Immature natural killer cell (primary cell): ENCODE measurements at regions not wholly inside any gene's neighbourhood (a gene's known extent, or its start where the extent isn't known, plus 50 kb on each side); places are given as distances from the start of the nearest gene placed in this dataset.
"Not testable (repeated sequence)": the region's sequence is repeated elsewhere in the genome, so short reads cannot be mapped to it uniquely, and the experiment has no call there.

Source experiments
- DNase-seq, 3 donors: peaks; one replicate each; pipeline ENCODE4 v3.0.0; 2022; ENCODE audit warnings: mixed read lengths in 1 of 3
- H3K27ac Mint-ChIP-seq, 6 donors: one replicate each; pipeline ENCODE4 v1.8.0; 2020; ENCODE audit warnings: mixed read lengths in 6 of 6, mild to moderate bottlenecking in 5 of 6, inconsistent platforms in 4 of 6, moderate library complexity in 3 of 6
- H3K27me3 Mint-ChIP-seq, 3 donors: one replicate each; pipeline ENCODE4 v1.8.0; 2020 to 2021; ENCODE audit warnings: low read depth in 3 of 3, mild to moderate bottlenecking in 3 of 3, mixed read lengths in 3 of 3, moderate library complexity in 3 of 3, inconsistent platforms in 1 of 3
- H3K36me3 Mint-ChIP-seq, 3 donors: one replicate each; pipeline ENCODE4 v1.8.0; 2020; ENCODE audit warnings: mixed read lengths in 3 of 3, inconsistent platforms in 2 of 3, mild to moderate bottlenecking in 2 of 3
- H3K4me1 Mint-ChIP-seq, 2 donors: one replicate each; pipeline ENCODE4 v1.8.0; 2020; ENCODE audit warnings: inconsistent platforms in 2 of 2, mild to moderate bottlenecking in 2 of 2, mixed read lengths in 2 of 2, moderate library complexity in 1 of 2
- H3K4me3 Mint-ChIP-seq, 5 donors: one replicate each; pipeline ENCODE4 v1.8.0; 2020; ENCODE audit warnings: mild to moderate bottlenecking in 5 of 5, mixed read lengths in 5 of 5, inconsistent platforms in 3 of 5, moderate library complexity in 3 of 5
- H3K9me3 Mint-ChIP-seq, 6 donors: one replicate each; pipeline ENCODE4 v1.8.0; 2020; ENCODE audit warnings: mild to moderate bottlenecking in 6 of 6, mixed read lengths in 6 of 6, inconsistent platforms in 4 of 6, moderate library complexity in 3 of 6

GRCh38 chr15:59924096-59924495, 80.0 kb upstream of the FOXB1 start:
- Mint-ChIP-seq H3K9me3 (peaks cover 0 to 2% (median 0%) of the 10 kb centered on the region in 6 donors), H3K27ac (no peak overlapping the region), H3K36me3 (no peaks in the 10 kb centered on the region), H3K27me3 (peaks cover 0 to 4% (median 0%) of the 10 kb centered on the region in 3 donors), H3K4me3 (no peak overlapping the region), H3K4me1 (no peaks in the 10 kb centered on the region)
- DNase-seq = no peak

- no peak for DNase-seq
- peaks cover 0 to 2% (median 0%) of the 10 kb centered on the region in 6 donors for H3K9me3 Mint-ChIP-seq
- H3K36me3 Mint-ChIP-seq = no peaks in the 10 kb centered on the region
- H3K4me3 Mint-ChIP-seq = no peak overlapping the region
- no peak overlapping the region for H3K27ac Mint-ChIP-seq
- H3K4me1 Mint-ChIP-seq = no peaks in the 10 kb centered on the region
- H3K27me3 Mint-ChIP-seq = peaks cover 0 to 4% (median 0%) of the 10 kb centered on the region in 3 donors
Observed at GRCh38 chr15:59923508-59923907, 80.6 kb upstream of the FOXB1 start.

GRCh38 chr15:59918994-59919951, 84.8 kb upstream of the FOXB1 start:
- no peaks in the 10 kb centered on the region for H3K4me1 Mint-ChIP-seq
- H3K36me3 Mint-ChIP-seq = no peaks in the 10 kb centered on the region
- no peak for DNase-seq
- peaks cover 0 to 2% (median 0%) of the 10 kb centered on the region in 6 donors for H3K9me3 Mint-ChIP-seq
- no peak overlapping the region for H3K4me3 Mint-ChIP-seq
- H3K27me3 Mint-ChIP-seq = peaks cover 0 to 2% (median 0%) of the 10 kb centered on the region in 3 donors
- H3K27ac Mint-ChIP-seq = no peak overlapping the region

- Mint-ChIP-seq H3K4me1 (no peaks in the 10 kb centered on the region), H3K4me3 (no peak overlapping the region), H3K27me3 (peaks cover 0 to 5% (median 0%) of the 10 kb centered on the region in 3 donors), H3K9me3 (peaks cover 0 to 4% (median 0%) of the 10 kb centered on the region in 6 donors), H3K27ac (peak overlapping the region in 1 of 6 donors; percentile 54), H3K36me3 (no peaks in the 10 kb centered on the region)
- peak; percentile 35 to 43 (median 36) for DNase-seq
Observed at GRCh38 chr15:59917504-59918157, 86.5 kb upstream of the FOXB1 start.

GRCh38 chr15:59906046-59906445, 98.1 kb upstream of the FOXB1 start:
- H3K4me1 Mint-ChIP-seq = peaks cover 0 to 7% of the 10 kb centered on the region in 2 donors
- H3K36me3 Mint-ChIP-seq = no peaks in the 10 kb centered on the region
- H3K27ac Mint-ChIP-seq = no peak overlapping the region
- H3K27me3 Mint-ChIP-seq = peaks cover 5 to 11% (median 10%) of the 10 kb centered on the region in 3 donors
- no peaks in the 10 kb centered on the region for H3K9me3 Mint-ChIP-seq
- H3K4me3 Mint-ChIP-seq = no peak overlapping the region
- no peak for DNase-seq

- no peaks in the 10 kb centered on the region for H3K9me3 Mint-ChIP-seq
- H3K27me3 Mint-ChIP-seq = peaks cover 3 to 8% (median 7%) of the 10 kb centered on the region in 3 donors
- H3K36me3 Mint-ChIP-seq = no peaks in the 10 kb centered on the region
- no peak overlapping the region for H3K4me3 Mint-ChIP-seq
- H3K4me1 Mint-ChIP-seq = peaks cover 0 to 7% of the 10 kb centered on the region in 2 donors
- H3K27ac Mint-ChIP-seq = no peak overlapping the region
- DNase-seq = no peak
Observed at GRCh38 chr15:59905176-59905575, 98.9 kb upstream of the FOXB1 start.

- Mint-ChIP-seq H3K27me3 (peaks cover 3 to 8% (median 7%) of the 10 kb centered on the region in 3 donors), H3K36me3 (no peaks in the 10 kb centered on the region), H3K4me3 (no peak overlapping the region), H3K4me1 (peaks cover 0 to 7% of the 10 kb centered on the region in 2 donors), H3K27ac (no peak overlapping the region), H3K9me3 (no peaks in the 10 kb centered on the region)
- DNase-seq = no peak
Observed at GRCh38 chr15:59904450-59905135, 99.5 kb upstream of the FOXB1 start.

GRCh38 chr15:59896663-59897074, 107.4 kb upstream of the FOXB1 start:
- Mint-ChIP-seq H3K4me1 (no peaks in the 10 kb centered on the region), H3K36me3 (no peaks in the 10 kb centered on the region), H3K4me3 (no peak overlapping the region), H3K27ac (no peak overlapping the region), H3K27me3 (peaks cover 4 to 6% (median 4%) of the 10 kb centered on the region in 3 donors), H3K9me3 (peaks cover 0 to 2% (median 0%) of the 10 kb centered on the region in 6 donors)
- no peak for DNase-seq

GRCh38 chr15:59894835-59895234, 109.3 kb upstream of the FOXB1 start:
- DNase-seq = no peak
- H3K27ac Mint-ChIP-seq = no peak overlapping the region
- H3K4me3 Mint-ChIP-seq = no peak overlapping the region
- peaks cover 0 to 2% (median 0%) of the 10 kb centered on the region in 6 donors for H3K9me3 Mint-ChIP-seq
- no peaks in the 10 kb centered on the region for H3K36me3 Mint-ChIP-seq
- H3K4me1 Mint-ChIP-seq = no peaks in the 10 kb centered on the region
- H3K27me3 Mint-ChIP-seq = peaks cover 4 to 6% (median 4%) of the 10 kb centered on the region in 3 donors

GRCh38 chr15:59892985-59893384, 111.1 kb upstream of the FOXB1 start:
- Mint-ChIP-seq H3K27ac (no peak overlapping the region), H3K4me1 (no peaks in the 10 kb centered on the region), H3K9me3 (peaks cover 0 to 2% (median 0%) of the 10 kb centered on the region in 6 donors), H3K4me3 (no peak overlapping the region), H3K36me3 (no peaks in the 10 kb centered on the region), H3K27me3 (peaks cover 4 to 8% (median 7%) of the 10 kb centered on the region in 3 donors)
- DNase-seq = no peak

GRCh38 chr15:59887870-59888269, 116.2 kb upstream of the FOXB1 start:
- not testable (repeated sequence) for H3K9me3 Mint-ChIP-seq, H3K4me1 Mint-ChIP-seq, H3K4me3 Mint-ChIP-seq, DNase-seq, H3K36me3 Mint-ChIP-seq, H3K27ac Mint-ChIP-seq
- peaks cover 0 to 11% (median 9%) of the 10 kb centered on the region in 3 donors for H3K27me3 Mint-ChIP-seq

GRCh38 chr15:59887211-59887610, 116.9 kb upstream of the FOXB1 start:
- no peak for DNase-seq
- Mint-ChIP-seq H3K27me3 (peaks cover 0 to 10% (median 9%) of the 10 kb centered on the region in 3 donors), H3K36me3 (no peaks in the 10 kb centered on the region), H3K9me3 (no peaks in the 10 kb centered on the region), H3K27ac (no peak overlapping the region), H3K4me3 (no peak overlapping the region), H3K4me1 (no peaks in the 10 kb centered on the region)

GRCh38 chr15:59886441-59886840, 117.7 kb upstream of the FOXB1 start:
- Mint-ChIP-seq H3K4me1 (no peaks in the 10 kb centered on the region), H3K27ac (no peak overlapping the region), H3K27me3 (peaks cover 2 to 10% (median 9%) of the 10 kb centered on the region in 3 donors), H3K9me3 (no peaks in the 10 kb centered on the region), H3K36me3 (no peaks in the 10 kb centered on the region), H3K4me3 (no peak overlapping the region)
- no peak for DNase-seq
